Immature natural killer cell (primary cell): ENCODE measurements at regions not wholly inside any gene's neighbourhood (a gene's known extent, or its start where the extent isn't known, plus 50 kb on each side); places are given as distances from the start of the nearest gene placed in this dataset.
"Not testable (repeated sequence)": the region's sequence is repeated elsewhere in the genome, so short reads cannot be mapped to it uniquely, and the experiment has no call there.

Experiments
- DNase-seq, 3 donors: peaks; one replicate each; pipeline ENCODE4 v3.0.0; 2022; ENCODE audit warnings: mixed read lengths in 1 of 3
- H3K27ac Mint-ChIP-seq, 6 donors: one replicate each; pipeline ENCODE4 v1.8.0; 2020; ENCODE audit warnings: mixed read lengths in 6 of 6, mild to moderate bottlenecking in 5 of 6, inconsistent platforms in 4 of 6, moderate library complexity in 3 of 6
- H3K27me3 Mint-ChIP-seq, 3 donors: one replicate each; pipeline ENCODE4 v1.8.0; 2020 to 2021; ENCODE audit warnings: low read depth in 3 of 3, mild to moderate bottlenecking in 3 of 3, mixed read lengths in 3 of 3, moderate library complexity in 3 of 3, inconsistent platforms in 1 of 3
- H3K36me3 Mint-ChIP-seq, 3 donors: one replicate each; pipeline ENCODE4 v1.8.0; 2020; ENCODE audit warnings: mixed read lengths in 3 of 3, inconsistent platforms in 2 of 3, mild to moderate bottlenecking in 2 of 3
- H3K4me1 Mint-ChIP-seq, 2 donors: one replicate each; pipeline ENCODE4 v1.8.0; 2020; ENCODE audit warnings: inconsistent platforms in 2 of 2, mild to moderate bottlenecking in 2 of 2, mixed read lengths in 2 of 2, moderate library complexity in 1 of 2
- H3K4me3 Mint-ChIP-seq, 5 donors: one replicate each; pipeline ENCODE4 v1.8.0; 2020; ENCODE audit warnings: mild to moderate bottlenecking in 5 of 5, mixed read lengths in 5 of 5, inconsistent platforms in 3 of 5, moderate library complexity in 3 of 5
- H3K9me3 Mint-ChIP-seq, 6 donors: one replicate each; pipeline ENCODE4 v1.8.0; 2020; ENCODE audit warnings: mild to moderate bottlenecking in 6 of 6, mixed read lengths in 6 of 6, inconsistent platforms in 4 of 6, moderate library complexity in 3 of 6

GRCh38 chr4:134952305-134952704 is 750.7 kb upstream of the PABPC4L start:
- Mint-ChIP-seq H3K27me3 (peaks cover 0 to 2% (median 2%) of the 10 kb centered on the region in 3 donors), H3K36me3 (no peaks in the 10 kb centered on the region)

DNA sequence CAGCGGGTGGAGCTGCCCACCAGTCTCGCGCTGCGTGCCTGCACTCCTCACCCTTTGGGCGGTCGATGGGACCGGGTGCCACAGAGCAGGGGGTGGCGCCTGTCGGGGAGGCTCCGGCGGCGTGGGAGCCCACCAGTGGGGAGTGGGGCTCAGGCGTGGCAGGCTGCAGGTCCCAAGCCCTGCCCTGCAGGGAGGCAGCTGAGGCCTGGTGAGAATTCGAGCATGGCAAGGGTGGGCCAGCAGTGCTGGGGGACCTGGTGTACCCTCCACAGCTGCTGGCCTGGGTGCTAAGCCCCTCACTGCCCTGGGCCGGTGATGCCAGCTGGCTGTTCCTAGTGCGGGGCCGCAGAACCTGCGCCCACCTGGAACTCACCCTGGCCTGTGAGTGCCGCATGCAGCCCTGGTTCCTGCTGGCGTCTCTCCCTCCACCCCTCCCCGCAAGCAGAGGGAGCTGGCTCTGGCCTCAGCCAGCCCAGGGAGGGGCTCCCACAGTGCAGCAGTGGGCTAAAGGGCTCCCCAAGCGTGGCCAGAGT is 746.6 kb upstream of the PABPC4L start:
- Mint-ChIP-seq H3K27ac (no peak overlapping the region), H3K9me3 (peaks cover 0 to 24% (median 9%) of the 10 kb centered on the region in 6 donors), H3K4me1 (no peaks in the 10 kb centered on the region), H3K27me3 (peaks cover 0 to 3% (median 0%) of the 10 kb centered on the region in 3 donors), H3K36me3 (no peaks in the 10 kb centered on the region), H3K4me3 (no peak overlapping the region)
- no peak for DNase-seq

More at GRCh38 chr4:134952305-134952704, 750.7 kb upstream of the PABPC4L start:
- H3K27ac Mint-ChIP-seq = no peak overlapping the region
- DNase-seq = no peak
- H3K4me3 Mint-ChIP-seq = no peak overlapping the region
- H3K4me1 Mint-ChIP-seq = no peaks in the 10 kb centered on the region
- peaks cover 7 to 23% (median 19%) of the 10 kb centered on the region in 6 donors for H3K9me3 Mint-ChIP-seq

GRCh38 chr4:134944115-134944514 is 742.5 kb upstream of the PABPC4L start:
- Mint-ChIP-seq H3K36me3 (no peaks in the 10 kb centered on the region), H3K27ac (no peak overlapping the region), H3K4me1 (no peaks in the 10 kb centered on the region), H3K27me3 (peaks cover 0 to 3% (median 0%) of the 10 kb centered on the region in 3 donors), H3K9me3 (peaks cover 3 to 33% (median 12%) of the 10 kb centered on the region in 6 donors), H3K4me3 (no peak overlapping the region)
- no peak for DNase-seq

DNA sequence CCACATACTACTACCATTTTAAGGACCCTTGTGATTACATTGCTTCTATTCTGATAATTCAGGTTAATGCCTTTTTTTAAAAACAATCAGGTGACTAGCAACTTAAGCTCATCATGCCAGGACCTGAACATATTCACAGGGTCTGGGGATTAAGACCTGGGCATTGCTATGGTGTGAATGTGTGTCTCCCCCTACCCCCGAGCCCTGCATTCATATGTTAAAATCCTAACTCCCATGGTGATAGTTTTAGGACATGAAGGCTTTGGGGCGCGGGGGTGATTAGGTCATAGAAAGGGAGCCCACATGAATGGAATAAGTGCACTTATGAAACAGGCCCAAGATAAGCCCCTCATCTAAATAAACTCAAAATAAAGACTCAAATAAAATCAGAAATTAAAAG is 734.4 kb upstream of the PABPC4L start:
- H3K27ac Mint-ChIP-seq = no peak overlapping the region
- H3K4me1 Mint-ChIP-seq = no peaks in the 10 kb centered on the region
- DNase-seq = no peak
- H3K36me3 Mint-ChIP-seq = no peaks in the 10 kb centered on the region
- H3K9me3 Mint-ChIP-seq = peaks cover 0 to 30% (median 12%) of the 10 kb centered on the region in 6 donors
- no peak overlapping the region for H3K4me3 Mint-ChIP-seq
- H3K27me3 Mint-ChIP-seq = peaks cover 0 to 2% (median 0%) of the 10 kb centered on the region in 3 donors

DNA sequence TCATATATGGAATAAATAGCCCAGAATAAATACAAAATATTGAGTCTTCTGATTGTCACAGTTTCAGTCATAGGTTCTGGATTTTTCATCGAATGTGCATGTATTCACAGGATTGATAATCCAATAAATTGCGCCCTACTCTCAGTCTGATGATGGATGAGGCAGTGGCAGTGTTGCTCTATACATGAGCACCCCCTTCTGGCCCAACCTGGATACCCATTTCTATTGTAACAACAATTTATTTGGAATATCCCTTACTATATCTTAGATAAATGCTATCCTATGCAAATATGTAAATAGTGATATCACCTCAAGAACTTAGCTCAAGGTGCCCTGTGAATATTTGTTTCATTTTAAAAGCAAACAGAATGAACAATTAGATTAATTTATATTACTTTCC is 733.7 kb upstream of the PABPC4L start:
- Mint-ChIP-seq H3K9me3 (peaks cover 0 to 36% (median 15%) of the 10 kb centered on the region in 6 donors), H3K27me3 (peaks cover 0 to 2% (median 0%) of the 10 kb centered on the region in 3 donors), H3K4me1 (no peaks in the 10 kb centered on the region), H3K27ac (no peak overlapping the region), H3K36me3 (no peaks in the 10 kb centered on the region), H3K4me3 (no peak overlapping the region)
- DNase-seq = no peak

GRCh38 chr4:134934036-134934808 is 732.6 kb upstream of the PABPC4L start:
- Mint-ChIP-seq H3K4me3 (no peak overlapping the region), H3K9me3 (peaks cover 2 to 34% (median 13%) of the 10 kb centered on the region in 6 donors), H3K4me1 (no peaks in the 10 kb centered on the region), H3K27ac (no peak overlapping the region), H3K36me3 (no peaks in the 10 kb centered on the region), H3K27me3 (peaks cover 0 to 2% (median 0%) of the 10 kb centered on the region in 3 donors)
- no peak for DNase-seq

DNA sequence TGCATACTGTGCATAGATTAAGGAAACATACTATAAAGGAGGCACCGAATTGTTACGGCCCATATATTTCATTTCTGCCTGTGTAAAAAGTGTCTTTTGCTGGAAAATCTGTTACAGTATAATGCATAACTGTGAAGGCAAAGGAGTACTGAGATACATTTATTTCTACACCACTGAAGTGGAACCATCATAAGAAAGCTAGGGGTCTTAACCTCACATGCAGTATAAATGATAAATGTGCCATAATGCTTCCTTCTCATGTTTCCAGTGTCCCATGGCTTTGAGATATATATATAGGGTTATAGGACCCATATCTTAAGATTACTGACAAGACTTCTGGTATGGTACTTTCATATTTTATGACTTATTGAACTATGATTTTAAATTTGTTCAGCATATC is 713.8 kb upstream of the PABPC4L start:
- Mint-ChIP-seq H3K4me1 (no peaks in the 10 kb centered on the region), H3K27ac (no peak overlapping the region), H3K27me3 (no peaks in the 10 kb centered on the region), H3K36me3 (no peaks in the 10 kb centered on the region), H3K9me3 (peaks cover 6 to 37% (median 10%) of the 10 kb centered on the region in 6 donors), H3K4me3 (no peak overlapping the region)
- DNase-seq = no peak

DNA sequence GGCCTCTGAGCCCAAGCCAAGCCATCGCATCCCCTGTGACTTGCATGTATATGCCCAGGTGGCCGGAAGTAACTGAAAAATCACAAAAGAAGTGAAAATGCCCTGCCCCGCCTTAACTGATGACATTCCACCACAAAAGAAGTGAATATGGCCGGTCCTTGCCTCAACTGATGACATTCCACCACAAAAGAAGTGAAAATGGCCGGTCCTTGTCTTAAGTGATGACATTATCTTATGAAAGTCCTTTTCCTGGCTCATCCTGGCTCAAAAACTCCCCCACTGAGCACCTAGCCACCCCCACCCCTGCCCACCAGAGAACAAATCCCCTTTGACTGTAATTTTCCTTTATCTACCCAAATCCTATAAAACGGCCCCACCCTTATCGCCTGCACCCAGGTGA is 712.7 kb upstream of the PABPC4L start:
- not testable (repeated sequence) for H3K4me1 Mint-ChIP-seq, DNase-seq, H3K4me3 Mint-ChIP-seq, H3K36me3 Mint-ChIP-seq, H3K27me3 Mint-ChIP-seq, H3K27ac Mint-ChIP-seq
- H3K9me3 Mint-ChIP-seq = peaks cover 6 to 38% (median 10%) of the 10 kb centered on the region in 6 donors

- no peak for DNase-seq
- peaks cover 8 to 37% (median 10%) of the 10 kb centered on the region in 6 donors for H3K9me3 Mint-ChIP-seq
- peaks cover 0 to 2% (median 0%) of the 10 kb centered on the region in 3 donors for H3K27me3 Mint-ChIP-seq
- no peaks in the 10 kb centered on the region for H3K4me1 Mint-ChIP-seq
- no peak overlapping the region for H3K27ac Mint-ChIP-seq
- H3K36me3 Mint-ChIP-seq = no peaks in the 10 kb centered on the region
- no peak overlapping the region for H3K4me3 Mint-ChIP-seq
These were observed 710.4 kb upstream of the PABPC4L start for GRCh38 chr4:134911941-134912340.

- DNase-seq = no peak
- H3K36me3 Mint-ChIP-seq = no peaks in the 10 kb centered on the region
- peaks cover 9 to 53% (median 29%) of the 10 kb centered on the region in 6 donors for H3K9me3 Mint-ChIP-seq
- H3K4me1 Mint-ChIP-seq = no peaks in the 10 kb centered on the region
- H3K4me3 Mint-ChIP-seq = no peak overlapping the region
- peaks cover 0 to 2% (median 0%) of the 10 kb centered on the region in 3 donors for H3K27me3 Mint-ChIP-seq
- H3K27ac Mint-ChIP-seq = no peak overlapping the region
These were observed 704.9 kb upstream of the PABPC4L start for GRCh38 chr4:134906404-134907023.

GRCh38 chr4:134905061-134905460 is 703.5 kb upstream of the PABPC4L start:
- Mint-ChIP-seq H3K4me1 (no peaks in the 10 kb centered on the region), H3K36me3 (no peaks in the 10 kb centered on the region), H3K4me3 (no peak overlapping the region), H3K27me3 (peaks cover 0 to 1% (median 0%) of the 10 kb centered on the region in 3 donors), H3K27ac (no peak overlapping the region), H3K9me3 (peaks cover 7 to 42% (median 28%) of the 10 kb centered on the region in 6 donors)
- no peak for DNase-seq

GRCh38 chr4:134888156-134888555 is 686.6 kb upstream of the PABPC4L start:
- no peaks in the 10 kb centered on the region for H3K36me3 Mint-ChIP-seq
- peaks cover 0 to 25% (median 5%) of the 10 kb centered on the region in 6 donors for H3K9me3 Mint-ChIP-seq

DNA sequence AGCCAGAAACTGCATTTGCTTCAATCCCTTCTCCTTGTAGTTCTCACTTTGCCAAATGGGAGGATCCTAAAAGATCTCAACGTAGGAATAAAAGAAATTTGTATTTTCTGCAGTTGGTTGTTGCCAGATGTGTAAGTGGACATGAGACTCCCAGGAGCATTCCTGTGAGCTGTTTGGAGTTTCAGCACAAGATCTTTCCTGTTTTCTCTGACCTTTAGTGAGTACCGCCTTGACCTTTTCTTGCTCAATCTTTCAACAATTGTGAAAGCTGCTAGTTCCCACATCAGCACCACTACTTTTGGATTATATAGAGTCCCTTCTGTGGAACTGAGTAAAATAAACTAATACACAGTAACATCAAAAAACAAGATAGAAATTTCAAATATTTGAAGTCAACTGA is 683.8 kb upstream of the PABPC4L start:
- Mint-ChIP-seq H3K36me3 (no peaks in the 10 kb centered on the region), H3K27me3 (no peaks in the 10 kb centered on the region), H3K9me3 (peaks cover 0 to 27% (median 11%) of the 10 kb centered on the region in 6 donors), H3K27ac (no peak overlapping the region), H3K4me3 (no peak overlapping the region), H3K4me1 (no peaks in the 10 kb centered on the region)
- no peak for DNase-seq

More at GRCh38 chr4:134888156-134888555, 686.6 kb upstream of the PABPC4L start:
- Mint-ChIP-seq H3K27ac (no peak overlapping the region), H3K4me3 (no peak overlapping the region), H3K4me1 (no peaks in the 10 kb centered on the region), H3K27me3 (no peaks in the 10 kb centered on the region)
- DNase-seq = no peak

- Mint-ChIP-seq H3K4me3 (no peak overlapping the region), H3K36me3 (no peaks in the 10 kb centered on the region), H3K4me1 (no peaks in the 10 kb centered on the region), H3K27ac (no peak overlapping the region), H3K27me3 (no peaks in the 10 kb centered on the region), H3K9me3 (peaks cover 0 to 27% (median 15%) of the 10 kb centered on the region in 6 donors)
- no peak for DNase-seq
These were observed 682.4 kb upstream of the PABPC4L start for GRCh38 chr4:134883831-134884449.
